Psoas muscle (tissue), 7 donors: ENCODE measurements at regions not wholly inside any gene's neighbourhood (a gene's known extent, or its start where the extent isn't known, plus 50 kb on each side); places are given as distances from the start of the nearest gene placed in this dataset.

ENCODE experiments used
- ATAC-seq, 4 donors: fragments of 200-7000 bp; cut with Tn5 transposase; one replicate each; pipeline ENCODE4 v1.9.1; 2020; ENCODE audit warnings: moderate library complexity in 3 of 4, mild to moderate bottlenecking in 2 of 4
- DNase-seq, 2 donors: peaks; one replicate each; pipeline ENCODE4 v3.0.0-alpha.2; 2020
- H3K27ac ChIP-seq: fragments of 200-600 bp; one replicate; pipeline ENCODE4 v1.8.0; 2022
- H3K27me3 ChIP-seq, 3 donors: fragments of 200-600 bp in 1 of 3; one replicate each; pipeline versions ENCODE4 v1.6.1 to v1.8.0; 2013 to 2022; ENCODE audit warnings: low read length in 2 of 3, mild to moderate bottlenecking in 2 of 3, moderate library complexity in 1 of 3; ENCODE audit not compliant: insufficient read depth in 3 of 3
- H3K36me3 ChIP-seq, 2 donors: fragments of 200-600 bp in 1 of 2; one replicate each; pipeline versions ENCODE4 v1.6.1 to v1.8.0; 2013 to 2022; ENCODE audit warnings: low read depth in 1 of 2, mild to moderate bottlenecking in 1 of 2, moderate library complexity in 1 of 2; ENCODE audit not compliant: insufficient read depth in 1 of 2
- H3K4me1 ChIP-seq: fragments of 200-600 bp; one replicate; pipeline ENCODE4 v1.8.0; 2022
- H3K4me3 ChIP-seq: fragments of 200-600 bp; one replicate; pipeline ENCODE4 v1.8.0; 2022; ENCODE audit warnings: mild to moderate bottlenecking
- H3K9me3 ChIP-seq: fragments of 200-600 bp; one replicate; pipeline ENCODE4 v1.8.0; 2022
- WGBS, 3 donors: extraction: QIAGEN DNeasy Blood & Tissue Kit; methylation state at CpG; one replicate each; pipeline versions ENCODE4 v1.1.6 to v1.1.7; 2013; 5-methylcytosine and 5-hydroxymethylcytosine counted together
- intact Hi-C, 2 donors: fragments of 100-400 bp; cut with DNase I; formaldehyde crosslinking; loops; one replicate each; pipeline versions ENCODE4 v1.11.0 to v1.14.2; 2022
- TF ChIP-seq, protein P1 (sequence below): fragments of 200-600 bp; IDR thresholded peaks from one replicate; pipeline ENCODE4 v1.8.0; 2022; ENCODE audit warnings: antibody characterized with exemption
- donor health status: healthy with polysubstance abuse.
- donor health status: DM: no; HTN: no; CAD: no; lungs with moderate emphysema.
- donor health status: Bipolar disorder and iron deficiency.
- donor health status: healthy.
- donor health status: DM: yes; HTN: yes; CAD: no.
- donor health status: DM: no; HTN: no; CAD: no.
- donor health status: DM: yes; HTN: yes; CAD: no.

DNA sequence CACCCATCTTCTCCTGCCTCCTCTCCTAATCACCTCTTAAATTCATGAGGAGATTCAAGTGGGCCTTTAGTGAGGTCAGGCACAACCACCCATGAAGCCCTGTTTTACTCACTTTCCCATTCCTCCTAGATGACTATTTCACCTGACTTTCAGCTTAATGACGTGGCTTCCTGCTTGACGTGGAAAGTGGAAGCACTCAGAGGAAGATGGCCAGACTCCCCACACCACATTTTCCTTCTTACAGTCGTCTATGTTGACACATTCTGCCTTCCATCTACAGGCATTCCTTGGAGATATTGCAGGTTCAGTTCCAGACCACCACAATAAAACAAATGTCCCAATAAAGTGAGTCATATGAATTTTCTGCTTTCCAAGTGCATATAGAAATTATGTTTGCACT, 146.4 kb upstream of the TAS2R1 start:
- DNase-seq: no peak
- Histone ChIP-seq H3K4me1 (no peaks in the 10 kb centered on the region), H3K27ac (no peak overlapping the region), H3K4me3 (no peak overlapping the region), H3K36me3 (no peaks in the 10 kb centered on the region), H3K9me3 (no peaks in the 10 kb centered on the region), H3K27me3 (peaks cover 0 to 3% (median 0%) of the 10 kb centered on the region in 3 donors)
- TF ChIP-seq, protein P1, sequence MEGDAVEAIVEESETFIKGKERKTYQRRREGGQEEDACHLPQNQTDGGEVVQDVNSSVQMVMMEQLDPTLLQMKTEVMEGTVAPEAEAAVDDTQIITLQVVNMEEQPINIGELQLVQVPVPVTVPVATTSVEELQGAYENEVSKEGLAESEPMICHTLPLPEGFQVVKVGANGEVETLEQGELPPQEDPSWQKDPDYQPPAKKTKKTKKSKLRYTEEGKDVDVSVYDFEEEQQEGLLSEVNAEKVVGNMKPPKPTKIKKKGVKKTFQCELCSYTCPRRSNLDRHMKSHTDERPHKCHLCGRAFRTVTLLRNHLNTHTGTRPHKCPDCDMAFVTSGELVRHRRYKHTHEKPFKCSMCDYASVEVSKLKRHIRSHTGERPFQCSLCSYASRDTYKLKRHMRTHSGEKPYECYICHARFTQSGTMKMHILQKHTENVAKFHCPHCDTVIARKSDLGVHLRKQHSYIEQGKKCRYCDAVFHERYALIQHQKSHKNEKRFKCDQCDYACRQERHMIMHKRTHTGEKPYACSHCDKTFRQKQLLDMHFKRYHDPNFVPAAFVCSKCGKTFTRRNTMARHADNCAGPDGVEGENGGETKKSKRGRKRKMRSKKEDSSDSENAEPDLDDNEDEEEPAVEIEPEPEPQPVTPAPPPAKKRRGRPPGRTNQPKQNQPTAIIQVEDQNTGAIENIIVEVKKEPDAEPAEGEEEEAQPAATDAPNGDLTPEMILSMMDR: no peak
- no peak for ATAC-seq
- intact Hi-C loops: no loop called here
- WGBS, 3 donors: 68 to 76% (median 71%) methylated on average over 3 of the region's 3 CpGs

DNA sequence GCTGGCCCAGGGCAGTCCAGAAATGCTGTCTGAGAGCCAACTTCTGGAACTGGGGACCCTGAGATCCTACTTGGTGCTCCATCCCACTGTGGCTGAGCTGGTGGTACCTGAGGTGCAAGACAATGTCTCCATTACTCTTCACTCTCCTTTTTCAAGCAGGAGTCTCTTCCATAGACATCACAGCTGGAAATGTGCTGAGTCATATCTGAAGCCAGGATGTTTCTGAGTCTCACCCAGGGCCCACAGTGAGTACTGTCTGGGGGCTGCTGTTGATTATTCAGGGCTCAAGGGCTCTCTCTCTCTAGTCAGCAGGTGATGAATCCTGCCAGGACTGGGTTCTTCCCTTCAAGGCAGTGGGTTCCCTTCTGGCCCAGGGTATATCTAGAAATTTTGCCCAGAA, 145.2 kb upstream of the TAS2R1 start:
- Histone ChIP-seq H3K36me3 (no peaks in the 10 kb centered on the region), H3K27ac (no peak overlapping the region), H3K4me3 (no peak overlapping the region), H3K27me3 (peaks cover 0 to 3% (median 0%) of the 10 kb centered on the region in 3 donors), H3K4me1 (no peaks in the 10 kb centered on the region), H3K9me3 (no peaks in the 10 kb centered on the region)
- no peak for ATAC-seq
- TF ChIP-seq, protein P1: no peak
- intact Hi-C loops: no loop called here
- no peak for DNase-seq

DNA sequence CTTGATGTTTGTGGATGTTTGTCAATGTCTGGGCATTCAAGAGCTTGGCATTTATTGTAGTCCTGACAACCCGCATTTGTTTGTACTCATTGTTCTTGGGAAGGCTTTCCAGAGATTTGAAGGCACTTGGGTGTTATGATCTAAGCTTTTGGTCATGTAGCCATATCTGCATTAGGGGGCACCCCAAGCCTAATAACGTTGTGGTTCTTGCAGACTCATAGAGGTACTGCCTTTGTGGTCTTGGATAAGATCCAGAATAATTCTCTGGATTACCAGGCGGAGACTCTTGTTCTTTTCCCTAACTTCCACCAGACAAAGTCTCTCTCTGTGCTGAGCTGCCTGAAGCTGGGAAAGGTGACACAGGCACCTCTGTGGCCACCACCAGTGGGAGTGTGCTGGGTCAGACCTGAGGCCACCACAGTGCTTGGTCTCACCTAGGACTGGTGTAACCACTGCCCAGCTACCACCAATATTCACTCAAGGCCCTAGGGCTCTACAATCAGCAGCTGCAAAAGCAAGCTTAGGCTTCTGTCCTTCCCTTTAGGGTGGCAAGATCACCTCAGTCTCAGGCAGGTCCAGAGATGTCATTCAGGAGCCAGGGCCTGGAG, 144.4 kb upstream of the TAS2R1 start:
- no peaks in the 10 kb centered on the region for H3K4me1 ChIP-seq
- no peak for ATAC-seq
- intact Hi-C loops: no loop called here
- WGBS, 3 donors: 47 to 58% (median 52%) methylated on average over 3 of the region's 3 CpGs
- no peak for DNase-seq
- no peak overlapping the region for H3K27ac ChIP-seq
- TF ChIP-seq, protein P1: no peak
- H3K9me3 ChIP-seq: no peaks in the 10 kb centered on the region
- peaks cover 0 to 3% (median 0%) of the 10 kb centered on the region in 3 donors for H3K27me3 ChIP-seq
- H3K36me3 ChIP-seq: no peaks in the 10 kb centered on the region
- H3K4me3 ChIP-seq: no peak overlapping the region

DNA sequence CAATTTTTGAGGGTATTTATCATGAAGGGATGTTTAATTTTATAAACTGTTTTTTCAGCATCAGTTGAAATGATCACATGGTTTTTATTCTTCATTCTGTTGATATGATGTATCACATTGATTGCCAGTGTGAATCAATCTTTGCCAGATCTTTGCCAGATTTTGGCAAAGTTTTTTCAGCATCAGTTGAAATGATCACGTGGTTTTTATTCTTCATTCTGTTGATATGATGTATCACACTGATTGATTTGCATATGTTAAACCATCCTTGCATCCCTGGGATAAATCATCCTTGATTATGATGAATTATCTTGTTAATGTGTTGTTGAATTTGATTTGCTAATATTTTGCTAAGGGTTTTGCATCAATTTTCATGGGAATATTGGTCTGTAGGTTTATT, 140.9 kb upstream of the TAS2R1 start:
- Histone ChIP-seq H3K4me3 (no peak overlapping the region), H3K27me3 (peaks cover 0 to under 1% (median 0%) of the 10 kb centered on the region in 3 donors), H3K4me1 (no peaks in the 10 kb centered on the region), H3K27ac (no peak overlapping the region), H3K36me3 (no peaks in the 10 kb centered on the region), H3K9me3 (no peaks in the 10 kb centered on the region)
- ATAC-seq (no peak), DNase-seq (no peak)
- TF ChIP-seq, protein P1: no peak
- intact Hi-C loops: no loop called here
- 57 to 63% (median 58%) methylated on average over 1 of the region's 1 CpG for WGBS, 3 donors

DNA sequence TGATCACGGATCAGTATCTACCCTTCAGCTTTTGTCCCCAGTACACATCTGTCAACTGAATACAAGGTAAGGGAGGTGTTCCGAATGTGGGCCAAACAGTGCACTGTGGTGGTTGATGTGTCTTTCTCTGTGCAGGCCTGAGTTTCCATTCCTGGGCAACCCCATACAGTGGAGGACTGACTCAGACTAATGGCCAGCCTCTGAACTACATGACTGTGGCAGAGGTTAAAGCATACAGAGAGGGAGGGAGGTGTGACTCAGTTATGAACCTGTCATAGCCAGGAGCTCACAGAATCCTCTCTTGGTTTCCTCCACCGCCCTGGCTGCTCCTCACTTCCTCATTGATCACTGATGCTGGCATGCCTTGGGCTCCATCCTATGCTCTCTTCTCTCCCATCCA, 136.4 kb upstream of the TAS2R1 start:
- WGBS, 3 donors: 86 to 93% (median 90%) methylated on average over 3 of the region's 3 CpGs
- no peak for ATAC-seq
- intact Hi-C loops: no loop called here

More for the DNA sequence above, 136.4 kb upstream of the TAS2R1 start:
- TF ChIP-seq, protein P1: no peak
- Histone ChIP-seq H3K4me3 (no peak overlapping the region), H3K27me3 (no peaks in the 10 kb centered on the region), H3K36me3 (no peaks in the 10 kb centered on the region), H3K4me1 (no peaks in the 10 kb centered on the region), H3K27ac (no peak overlapping the region), H3K9me3 (no peaks in the 10 kb centered on the region)
- no peak for DNase-seq
